T-helper 2 cell treated with Interferon-gamma antibody and Interleukin-4, amounts not matched to agents 100 ng/mL and 5 ng/mL, for 36 hours (primary cell): ENCODE measurements at regions not wholly inside any gene's neighbourhood (a gene's known extent, or its start where the extent isn't known, plus 50 kb on each side); places are given as distances from the start of the nearest gene placed in this dataset.

Experiments used
- intact Hi-C: fragments of 100-400 bp; cut with micrococcal nuclease; formaldehyde crosslinking; loops from one replicate; pipeline ENCODE4 v1.15.1; 2023

DNA sequence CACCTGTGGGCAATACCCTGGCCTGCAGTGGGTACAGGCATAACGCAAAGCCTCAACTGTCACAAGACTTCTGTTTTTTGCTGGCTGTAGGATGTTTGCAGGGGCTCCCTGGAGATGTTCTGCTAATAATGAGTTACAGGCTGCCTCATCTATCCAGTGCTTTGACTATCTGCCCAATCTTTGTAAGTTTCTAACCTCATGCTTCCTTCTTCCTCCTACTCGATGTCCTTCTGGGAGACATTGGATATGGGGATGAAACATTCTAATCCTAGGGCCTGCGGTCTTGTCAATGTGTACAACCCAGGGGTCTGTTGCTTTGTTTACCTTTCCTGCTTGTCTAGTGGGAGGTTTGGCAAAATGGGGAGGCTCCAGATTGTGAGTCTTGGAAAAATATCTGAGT, 136.8 kb upstream of the TCF21 start:
- intact Hi-C loops, result no loop called here

DNA sequence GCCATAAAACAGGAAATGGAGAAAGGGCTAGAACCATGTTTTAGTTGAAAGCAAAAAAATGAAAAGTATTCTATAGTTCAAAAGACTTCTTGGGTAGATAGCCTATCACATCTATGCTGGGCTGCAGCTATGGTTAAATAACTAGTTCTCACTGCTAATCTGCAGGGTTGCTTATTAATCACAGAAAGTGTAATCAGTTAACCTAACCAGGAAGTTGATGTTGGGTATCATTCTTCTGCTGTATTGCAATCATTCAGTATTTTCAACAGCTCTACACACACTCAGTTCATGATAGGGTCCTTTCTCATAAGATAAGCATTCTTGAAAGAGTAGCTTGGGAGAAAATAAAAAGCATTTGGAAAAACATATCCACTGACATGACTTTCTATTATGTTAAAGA, 135.2 kb upstream of the TCF21 start:
- intact Hi-C loops, result no loop called here

DNA sequence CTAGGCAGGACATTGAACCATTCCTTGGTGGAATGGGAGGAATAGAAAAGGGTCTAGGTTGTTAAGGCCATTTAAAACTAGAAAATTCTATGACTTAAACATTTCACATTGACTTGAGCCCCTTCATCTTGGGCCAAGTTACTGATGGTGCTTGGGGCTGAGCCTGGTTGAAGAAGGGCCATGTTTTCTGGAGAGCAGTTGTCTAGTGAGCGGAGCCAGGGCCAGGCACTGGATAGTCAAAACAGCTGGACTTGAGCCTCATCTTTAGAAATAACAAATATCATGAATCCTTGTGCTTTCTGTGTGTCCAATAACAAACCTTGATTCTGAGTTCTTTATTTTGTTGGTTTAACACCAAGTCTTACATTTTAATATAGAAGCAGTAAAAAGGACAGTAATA, 134.6 kb upstream of the TCF21 start:
- intact Hi-C loops, result no loop called here

DNA sequence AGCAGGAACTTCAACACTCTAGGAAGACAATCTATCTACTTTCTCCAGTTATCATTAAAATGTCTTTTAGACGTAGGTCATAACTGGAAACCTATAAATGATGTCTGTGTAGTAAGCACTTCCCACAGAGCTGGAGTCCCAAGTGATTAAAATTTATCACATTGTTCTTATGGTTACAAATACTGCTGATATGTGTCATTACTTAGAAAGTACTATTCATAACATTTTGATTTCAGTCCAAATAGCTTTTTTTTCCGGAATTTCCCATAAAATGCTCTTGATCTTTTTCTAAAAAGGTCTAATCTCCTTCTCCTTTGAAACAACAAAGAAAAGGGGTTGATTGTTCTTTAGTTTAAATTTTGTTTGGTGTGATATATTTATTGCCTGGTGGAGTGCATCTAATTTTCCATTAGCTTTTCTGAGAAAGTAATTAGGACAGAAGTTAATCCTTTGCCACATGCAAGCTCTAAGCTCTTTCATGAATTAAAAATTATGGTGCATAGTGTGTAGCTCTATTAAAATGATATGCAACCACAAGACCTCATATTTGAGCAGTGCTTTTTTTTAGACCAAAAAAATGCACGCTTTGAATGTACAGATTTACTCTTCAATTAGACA, 132.7 kb upstream of the TCF21 start:
- intact Hi-C loops, result no loop called here

DNA sequence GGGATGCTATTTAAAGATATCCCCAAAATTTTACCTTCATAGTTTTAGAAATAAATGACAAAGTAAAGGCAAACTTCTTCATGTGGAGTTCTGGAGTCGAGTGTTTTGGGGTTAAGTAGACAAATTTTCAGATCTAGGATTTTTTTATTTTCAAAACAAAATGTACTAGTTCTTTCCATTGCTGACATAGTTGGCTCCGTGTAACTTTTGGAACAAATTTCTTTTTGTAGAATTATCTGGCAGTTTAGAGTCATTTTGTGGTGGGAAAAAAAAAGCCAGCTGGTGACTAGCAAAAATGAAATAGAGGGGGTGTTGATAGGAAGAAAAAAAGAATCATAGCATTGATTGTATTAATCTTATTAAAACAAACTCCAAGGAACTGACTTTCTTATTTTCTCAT, 131.6 kb upstream of the TCF21 start:
- intact Hi-C loops, result no loop called here

DNA sequence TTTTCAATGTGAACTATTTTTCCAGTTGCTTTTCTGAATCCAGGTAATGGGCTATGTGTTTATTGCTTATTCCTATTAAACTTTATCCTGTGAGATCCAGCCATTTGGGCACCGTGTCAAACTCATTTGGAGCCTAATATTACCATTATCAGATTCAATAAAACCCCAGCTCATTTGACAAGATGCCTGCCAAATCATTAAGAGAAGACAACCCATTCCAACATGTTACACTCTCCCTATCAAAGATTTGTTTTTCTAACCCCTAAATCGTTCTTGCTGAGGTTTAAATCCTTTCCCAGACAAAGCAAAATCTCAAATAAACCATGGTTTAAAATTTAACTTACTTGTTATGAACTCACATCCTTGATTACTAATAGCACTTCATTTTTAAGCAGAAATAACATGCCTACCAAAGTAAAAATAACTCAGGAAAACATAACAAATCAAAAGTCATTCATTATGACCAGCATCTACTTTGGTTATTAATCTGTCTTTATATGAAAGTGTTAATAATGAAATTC, 130.0 kb upstream of the TCF21 start:
- intact Hi-C loops, result no loop called here

DNA sequence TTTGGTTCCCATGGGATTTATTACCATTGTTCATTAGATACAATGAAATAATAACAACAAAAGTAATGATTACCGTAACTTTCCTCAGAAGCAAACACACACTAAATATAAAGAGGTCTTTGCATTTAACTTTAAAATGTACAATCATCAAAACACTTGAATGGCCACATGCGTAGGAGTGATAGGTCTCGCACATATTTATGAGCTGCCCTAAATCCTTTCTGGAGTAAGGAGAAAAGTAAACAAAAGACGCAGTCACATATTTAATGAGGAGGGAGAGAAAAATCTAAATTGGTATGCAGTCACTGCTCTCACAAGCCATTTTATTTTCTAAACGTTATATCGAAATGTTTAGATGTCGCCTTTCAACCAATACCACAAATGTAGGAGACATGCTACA, 129.4 kb upstream of the TCF21 start:
- intact Hi-C loops, result no loop called here

DNA sequence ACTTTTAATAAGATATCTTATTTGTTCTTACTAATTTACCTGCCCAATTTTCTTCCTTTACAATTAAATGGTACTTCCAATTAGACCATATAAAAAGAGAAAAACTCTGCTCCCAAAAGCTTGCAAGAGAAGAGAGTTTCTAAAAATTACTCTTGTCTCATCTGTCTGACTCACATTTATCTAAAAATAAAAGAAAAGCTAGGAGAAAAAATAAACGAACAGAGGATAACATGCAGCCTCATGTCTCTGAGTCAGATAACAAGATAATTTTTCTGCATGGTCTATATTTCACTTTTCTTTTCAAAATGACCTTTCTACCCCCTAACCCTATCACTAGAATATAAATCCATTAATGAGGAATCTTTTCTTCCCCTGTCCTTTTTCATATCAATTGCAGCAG, 127.2 kb upstream of the TCF21 start:
- intact Hi-C loops, result no loop called here

DNA sequence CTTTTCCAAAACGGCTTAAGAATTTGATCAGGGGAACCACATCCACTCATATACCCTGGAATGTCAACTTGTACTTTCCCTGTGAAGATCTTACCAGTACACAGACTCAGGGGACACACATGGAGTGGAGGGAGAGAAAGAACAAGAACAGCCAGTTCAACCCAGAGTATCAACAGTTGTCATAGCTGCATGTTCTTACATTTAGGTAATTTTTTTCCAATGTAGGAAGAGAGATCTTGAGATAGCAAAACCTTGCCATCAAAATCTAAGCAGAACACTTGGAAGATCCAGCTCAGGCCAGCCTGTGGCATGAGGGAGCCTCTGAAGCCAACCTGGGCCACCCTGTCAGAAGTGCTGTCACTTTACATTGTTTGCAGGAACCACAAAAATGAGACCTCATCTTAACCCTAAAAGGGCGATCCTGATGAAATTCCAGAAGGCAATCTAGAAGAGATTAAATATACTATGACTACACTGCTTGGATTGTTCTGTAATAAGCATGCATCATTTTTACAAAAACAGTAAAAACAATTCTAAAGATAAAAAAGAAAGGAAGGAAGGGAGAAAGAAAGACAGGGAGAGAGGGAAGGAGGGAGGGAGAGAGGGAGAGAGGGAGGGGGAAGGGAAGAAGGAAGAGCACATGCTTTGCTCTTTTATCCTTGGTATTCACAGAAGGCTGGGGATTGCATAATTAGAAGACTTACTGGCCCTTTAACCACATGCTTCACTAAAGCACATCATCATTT, 124.7 kb upstream of the TCF21 start:
- intact Hi-C loops, result no loop called here

DNA sequence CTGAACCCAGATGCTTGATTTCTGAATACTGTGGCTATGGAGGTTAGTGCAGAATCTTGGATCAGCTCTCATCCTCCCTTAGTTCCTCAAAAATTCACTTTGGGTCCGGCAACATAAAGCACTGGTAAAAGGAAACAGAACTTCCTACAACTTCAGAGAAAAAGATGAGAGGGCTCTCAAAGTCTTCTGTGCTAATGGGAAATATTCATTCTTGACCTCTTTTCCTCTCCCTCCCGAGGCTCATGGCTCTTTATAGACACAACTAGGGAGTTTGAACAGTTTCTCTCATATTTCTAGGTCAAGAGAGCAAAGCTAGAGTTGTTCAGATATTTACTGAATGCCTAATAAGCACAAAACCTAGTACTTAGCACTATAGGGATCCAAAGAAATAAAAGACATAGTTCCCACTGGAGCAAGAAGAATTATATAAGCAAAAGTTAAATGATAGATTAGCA, 124.1 kb upstream of the TCF21 start:
- intact Hi-C loops, result no loop called here

DNA sequence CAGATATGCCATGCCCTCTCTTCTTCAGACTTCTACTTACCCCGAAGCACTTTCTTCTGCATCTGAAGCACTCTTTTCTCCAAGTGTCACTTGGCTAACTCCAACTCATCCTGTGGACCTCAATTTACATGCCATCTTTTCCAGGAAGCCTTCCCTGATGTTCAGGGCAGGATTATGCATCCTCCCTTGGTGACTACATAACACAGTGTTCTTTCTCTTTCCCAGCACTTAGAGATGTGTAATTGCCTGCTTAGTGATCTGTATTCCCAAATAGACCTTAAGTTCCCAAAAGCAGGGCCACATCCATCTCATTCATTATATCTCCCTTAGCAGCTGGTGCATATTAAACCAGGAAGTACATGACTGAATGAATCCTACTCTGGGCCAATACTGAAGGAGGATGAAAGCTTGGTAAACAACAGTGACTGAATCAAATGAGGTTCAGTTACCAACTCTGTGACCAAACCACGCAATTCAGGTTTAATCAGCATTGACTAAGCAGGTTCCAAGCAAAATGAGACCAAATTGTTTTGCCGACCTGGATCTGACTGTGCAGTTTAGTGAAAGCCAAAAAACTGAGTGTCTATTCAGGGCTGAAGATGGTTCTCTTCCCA, 121.4 kb upstream of the TCF21 start:
- intact Hi-C loops, result no loop called here

DNA sequence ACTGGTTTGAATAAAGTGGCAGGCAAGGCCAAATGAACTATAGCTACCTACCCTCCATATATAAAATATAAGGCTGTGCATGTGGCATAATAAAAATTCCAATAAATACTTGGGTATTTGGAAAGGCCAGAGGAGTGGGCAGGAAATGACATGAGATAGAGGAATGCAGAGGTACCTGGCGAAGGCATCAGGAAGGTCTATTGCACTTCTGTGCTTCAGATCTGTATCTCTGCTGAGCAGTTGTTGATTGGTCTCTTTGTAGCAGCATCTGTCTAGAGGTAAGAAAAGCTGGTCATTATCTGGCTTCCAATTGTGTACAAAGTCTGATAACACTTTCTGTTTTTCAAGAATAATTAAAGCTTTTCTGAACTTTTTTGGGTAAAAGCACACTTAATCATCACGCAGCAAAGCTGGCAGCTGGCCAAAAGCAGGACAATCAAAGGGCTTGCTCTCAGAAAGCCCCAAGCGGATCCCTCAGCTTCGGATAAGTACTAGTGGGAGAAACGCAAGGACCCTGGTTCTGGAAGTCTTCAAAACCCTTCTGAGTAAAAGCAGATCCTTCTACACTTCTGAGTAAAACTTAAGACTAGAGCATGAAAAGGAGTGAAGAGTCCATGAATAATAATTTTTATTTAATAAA, 120.1 kb upstream of the TCF21 start:
- intact Hi-C loops, result no loop called here

DNA sequence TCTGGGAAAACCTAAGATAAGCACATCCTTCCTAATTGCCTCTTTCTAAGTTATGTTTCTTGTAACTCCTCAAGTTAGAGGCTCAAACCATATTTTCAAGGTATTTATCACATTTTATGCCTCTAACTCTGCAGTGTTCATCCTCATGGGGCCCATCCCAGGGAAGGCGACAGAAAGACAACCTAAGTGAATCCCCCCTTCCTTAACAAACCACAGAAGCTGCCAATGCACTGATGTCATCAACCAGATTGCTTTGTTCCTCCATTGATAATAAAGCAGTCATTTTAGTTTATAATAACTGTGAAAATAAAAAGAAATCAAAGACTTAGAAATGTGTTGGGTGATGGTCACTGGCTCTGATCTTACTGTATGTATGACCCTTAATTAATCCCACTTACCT, 119.5 kb upstream of the TCF21 start:
- intact Hi-C loops, result no loop called here

DNA sequence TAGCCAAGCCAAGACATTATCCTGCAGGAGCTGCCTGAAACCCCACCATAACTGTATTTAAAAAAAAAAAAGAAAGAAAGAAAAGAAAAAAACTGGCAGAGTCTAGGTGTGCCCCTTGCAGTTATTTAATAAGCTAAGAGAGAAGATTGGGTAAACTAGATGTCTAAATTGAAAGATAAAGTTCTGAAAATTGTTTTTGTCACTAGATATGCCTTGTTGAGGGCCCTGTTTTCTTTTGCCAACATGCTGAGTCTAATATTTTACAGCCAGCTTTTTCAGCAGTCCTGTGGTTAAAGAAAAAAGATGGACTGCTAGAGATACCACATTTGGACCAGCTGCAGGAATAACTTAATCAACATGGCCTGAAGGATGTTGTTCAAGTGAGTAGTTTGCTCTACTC, 116.3 kb upstream of the TCF21 start:
- intact Hi-C loops, result no loop called here

DNA sequence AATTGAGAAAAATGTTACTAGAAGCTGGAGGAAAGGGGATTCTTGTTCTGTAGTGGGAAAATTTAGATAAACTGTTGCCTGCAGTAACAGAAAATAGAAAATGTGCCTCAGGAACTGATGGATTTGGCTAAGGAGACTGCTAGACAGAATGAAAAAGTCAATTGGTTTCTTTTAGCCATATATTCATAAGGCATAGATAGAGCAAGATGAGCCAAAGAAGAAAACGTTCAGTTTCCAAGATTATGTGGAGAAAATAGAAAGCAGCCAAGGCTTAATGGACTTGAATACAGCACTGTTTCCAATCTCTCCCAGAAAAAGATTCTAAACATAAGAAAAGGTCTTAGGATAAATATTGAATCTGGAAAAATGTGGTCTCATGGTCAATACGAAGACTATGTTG, 115.1 kb upstream of the TCF21 start:
- intact Hi-C loops, result no loop called here

DNA sequence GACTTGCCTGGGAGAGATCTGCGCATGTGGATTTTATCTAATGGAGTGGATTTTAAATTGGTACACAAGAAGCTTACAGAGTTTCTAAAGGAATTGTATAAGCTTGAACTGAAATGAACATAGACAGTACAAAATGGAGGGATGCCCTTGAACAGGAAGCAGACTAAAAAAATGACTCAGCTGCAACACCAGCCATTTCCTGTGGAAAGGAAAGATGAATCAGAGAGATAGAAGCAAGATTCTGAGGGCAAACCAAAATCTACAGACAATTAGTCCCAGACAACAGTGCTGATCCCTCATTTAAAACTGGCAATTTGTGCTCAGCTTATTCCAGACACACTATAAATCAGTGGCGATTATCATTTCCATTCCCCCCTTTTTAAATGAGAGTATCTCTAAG, 114.6 kb upstream of the TCF21 start:
- intact Hi-C loops, result no loop called here

DNA sequence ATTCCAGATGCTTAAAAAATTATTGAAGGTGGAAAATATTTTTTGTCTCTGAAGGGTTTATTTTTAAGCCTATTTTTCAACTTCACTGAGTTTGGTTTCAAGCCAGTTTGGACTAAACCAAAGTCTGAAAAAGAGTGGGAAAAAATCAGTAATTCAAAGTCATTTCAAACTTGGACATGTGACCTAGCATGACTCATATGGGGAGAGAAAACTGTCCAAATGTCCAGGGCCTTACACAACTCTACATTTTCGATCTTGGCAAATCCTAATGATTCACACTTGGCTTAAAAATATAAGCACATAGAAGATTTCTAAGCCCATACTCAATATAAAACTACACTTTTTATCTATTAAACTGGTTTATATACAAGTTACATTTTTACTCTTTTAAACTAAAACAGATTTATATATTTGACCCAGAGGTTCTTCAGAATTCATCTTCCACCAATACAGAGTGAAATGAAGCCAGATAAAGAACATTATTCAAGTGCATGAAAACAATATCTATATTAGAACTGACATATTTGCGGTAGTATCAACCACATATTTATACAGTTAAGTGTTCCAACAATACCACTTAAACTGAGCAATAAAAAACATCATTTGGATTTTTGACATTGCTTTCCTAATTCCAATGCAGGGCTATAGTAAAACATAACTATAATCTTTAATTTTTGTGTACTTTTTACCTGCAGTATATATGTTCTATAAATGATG, 110.3 kb upstream of the TCF21 start:
- intact Hi-C loops, result no loop called here

DNA sequence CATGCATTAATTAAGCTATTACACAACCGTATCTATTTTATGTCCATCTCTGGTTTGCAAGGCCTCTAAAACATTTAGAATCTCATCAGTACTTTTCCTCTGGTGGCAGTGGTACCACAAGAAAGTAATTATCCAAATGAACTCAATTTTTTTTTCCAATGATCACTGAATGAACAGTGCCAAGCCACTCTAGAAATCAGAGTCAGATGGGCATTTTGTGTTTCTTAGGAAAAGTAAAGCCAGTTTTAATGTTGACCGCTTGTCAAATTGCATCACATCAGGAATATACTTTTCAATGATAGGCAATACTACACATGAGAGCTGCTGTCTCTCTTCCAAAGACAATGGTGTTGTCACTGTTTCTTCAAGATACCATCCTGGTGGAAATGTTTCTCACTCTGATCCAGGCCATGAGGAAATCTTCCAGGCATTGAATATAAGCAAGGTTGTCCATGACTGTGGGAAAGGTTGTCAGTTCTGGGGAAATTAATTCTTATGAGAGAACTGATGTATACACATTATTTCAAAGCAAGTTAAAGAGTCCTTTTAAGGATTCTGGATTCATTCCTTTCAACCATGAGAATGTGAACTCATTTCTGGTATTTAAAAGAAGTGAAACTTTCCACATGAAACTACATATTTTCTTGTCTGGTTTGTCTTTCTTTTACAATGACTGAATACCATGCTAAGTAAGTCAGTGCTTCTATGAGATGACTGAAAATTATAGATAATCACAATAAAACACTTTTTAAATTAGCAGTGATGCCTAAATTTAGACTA, 108.8 kb upstream of the TCF21 start:
- intact Hi-C loops, result no loop called here

DNA sequence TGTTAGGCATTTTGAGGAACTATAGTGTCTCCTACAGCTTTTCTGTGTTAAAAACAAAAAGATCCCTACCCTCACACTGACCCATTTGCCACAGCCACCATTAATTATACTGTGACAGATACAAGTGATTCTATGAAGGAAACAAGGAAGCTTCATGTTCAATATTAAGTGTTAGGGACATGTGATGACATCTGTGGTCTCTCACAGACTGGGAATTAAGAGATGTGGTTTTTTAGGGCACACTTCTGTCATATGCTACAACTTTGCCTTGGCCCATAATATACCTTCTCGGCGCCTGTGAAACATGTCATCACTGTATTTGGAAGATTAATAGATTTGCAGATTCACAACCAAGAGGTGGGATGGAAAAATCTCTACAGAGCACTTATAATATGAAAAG, 102.9 kb upstream of the TCF21 start:
- intact Hi-C loops, result no loop called here

DNA sequence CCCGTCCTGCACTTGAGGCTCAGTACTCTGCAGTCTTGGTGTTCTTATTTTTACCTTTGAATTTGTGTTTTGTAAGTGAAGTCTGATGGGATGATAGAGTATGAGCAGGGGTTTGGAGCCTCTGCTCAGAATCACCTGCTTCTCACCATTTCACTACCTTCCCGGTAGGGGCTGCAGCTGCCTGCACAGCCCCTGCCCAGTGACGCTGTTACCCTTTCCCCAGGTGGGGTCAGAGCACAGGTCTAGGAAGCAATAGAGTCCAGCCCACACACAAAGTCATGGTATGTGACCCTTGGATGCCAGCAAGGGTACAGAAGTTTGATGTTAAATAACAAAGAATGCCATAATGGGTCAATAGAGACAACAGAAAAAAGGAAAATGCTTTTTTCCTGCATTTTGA, 101.8 kb upstream of the TCF21 start:
- intact Hi-C loops, result no loop called here
